ENCODE measurements at regions not wholly inside any gene's neighbourhood (a gene's known extent, or its start where the extent isn't known, plus 50 kb on each side); places are given as distances from the start of the nearest gene placed in this dataset.
"Not testable (repeated sequence)": the region's sequence is repeated elsewhere in the genome, so short reads cannot be mapped to it uniquely, and the experiment has no call there.

GRCh38 chr17:28266926-28267719 is 51.9 kb upstream of the TMEM97 start:
- H3K4me3 ChIP-seq; DNase-seq; intact Hi-C loops (cut with DNase I); H3K27ac ChIP-seq; H3K36me3 ChIP-seq; H3K27me3 ChIP-seq; H3K9me3 ChIP-seq; H3K4me1 ChIP-seq: not testable (repeated sequence)
- 96 to 97% methylated on average over 31 of the region's 31 CpGs for WGBS, 2 donors

- Histone ChIP-seq H3K4me3 (no peak overlapping the region), H3K27me3 (no peaks in the 10 kb centered on the region), H3K27ac (no peak overlapping the region), H3K36me3 (no peaks in the 10 kb centered on the region), H3K4me1 (no peaks in the 10 kb centered on the region), H3K9me3 (peaks cover 0 to 3% (median 0%) of the 10 kb centered on the region in 4 donors)
- DNase-seq = no peak
- WGBS, 2 donors = 92 to 93% methylated on average over 25 of the region's 25 CpGs
- intact Hi-C loops (cut with DNase I) = no loop called here
- TF ChIP-seq CTCF (IDR thresholded peaks at IDR 0.05) = no peak
- no peak for TF ChIP-seq POLR2A (IDR thresholded peaks at IDR 0.05)
- TF ChIP-seq POLR2AphosphoS5 (IDR thresholded peaks at IDR 0.05) = no peak
- no peak for TF ChIP-seq EP300 (IDR thresholded peaks at IDR 0.05)
Observed at GRCh38 chr17:28267720-28268609, 51.0 kb upstream of the TMEM97 start.

- Histone ChIP-seq H3K36me3 (no peaks in the 10 kb centered on the region), H3K4me1 (no peaks in the 10 kb centered on the region), H3K9me3 (peaks cover 0 to under 1% (median 0%) of the 10 kb centered on the region in 4 donors), H3K4me3 (no peak overlapping the region), H3K27me3 (no peaks in the 10 kb centered on the region), H3K27ac (no peak overlapping the region)
- intact Hi-C loops (cut with DNase I) = no loop called here
- DNase-seq = no peak
- TF ChIP-seq POLR2A (IDR thresholded peaks at IDR 0.05) = no peak
- no peak for TF ChIP-seq CTCF (IDR thresholded peaks at IDR 0.05)
- TF ChIP-seq POLR2AphosphoS5 (IDR thresholded peaks at IDR 0.05) = no peak
- TF ChIP-seq EP300 (IDR thresholded peaks at IDR 0.05) = no peak
- WGBS, 2 donors = 82 to 83% methylated on average over 10 of the region's 10 CpGs
Observed at GRCh38 chr17:28268610-28269313, 50.2 kb upstream of the TMEM97 start.

Small RNA genes in the stretch of these regions (small RNA-seq; reads per million reads assigned to genes)
- 0 reads per million in 3 donors for gene AC061975.2
